ENCODE measurements at regions not wholly inside any gene's neighbourhood (a gene's known extent, or its start where the extent isn't known, plus 50 kb on each side); places are given as distances from the start of the nearest gene placed in this dataset.
"Not testable (repeated sequence)": the region's sequence is repeated elsewhere in the genome, so short reads cannot be mapped to it uniquely, and the experiment has no call there.

DNA sequence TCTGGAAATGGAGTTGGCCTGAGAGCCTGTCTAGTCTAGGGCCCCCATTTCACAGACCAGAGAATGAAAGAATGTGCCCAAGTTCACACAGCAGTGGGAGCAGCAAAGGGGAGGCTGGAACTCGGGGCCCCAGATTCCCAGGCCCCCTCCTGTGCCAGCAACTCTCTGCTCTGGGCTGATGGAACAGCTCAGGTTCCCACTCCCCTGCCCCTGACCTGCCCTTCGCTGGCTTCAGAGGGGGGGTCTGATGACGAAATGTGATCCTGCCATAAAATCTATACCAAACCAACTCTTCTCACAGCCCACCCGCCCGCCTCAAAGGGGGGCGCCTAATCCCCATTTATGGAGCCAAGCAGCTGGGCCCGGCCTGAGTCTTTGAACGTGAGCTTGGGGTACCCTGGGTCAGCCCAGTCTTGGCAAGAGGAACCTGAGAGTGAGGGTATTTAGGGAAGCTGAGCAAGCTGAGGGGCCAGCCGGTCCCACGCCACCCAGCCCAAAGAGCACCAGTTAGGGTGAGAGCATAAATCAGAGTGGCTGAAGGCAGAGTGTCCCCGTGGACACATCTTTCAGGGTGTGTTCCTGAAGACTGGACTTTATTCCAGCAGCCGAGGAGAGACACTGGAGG is 65.0 kb downstream of the FOXD2 start:
- Mint-ChIP-seq H3K27me3 (ENCODE audit: low read depth in 2 of 2) (peaks cover 50 to 72% of the 10 kb centered on the region in 2 donors), H3K9me3 (no peaks in the 10 kb centered on the region), H3K4me3 (no peak overlapping the region), H3K36me3 (no peaks in the 10 kb centered on the region), H3K27ac (no peak overlapping the region), H3K4me1 (peaks cover 0 to 7% of the 10 kb centered on the region in 2 donors)
- ATAC-seq, result no peak
- WGBS (ENCODE audit: insufficient coverage), result 78% methylated on average over 12 of the region's 12 CpGs
- Histone ChIP-seq H3K36me3 (ENCODE audit: control insufficient read depth, insufficient read depth, low read length) (no peaks in the 10 kb centered on the region), H3K9me3 (ENCODE audit: control insufficient read depth, insufficient read depth, low read length) (no peaks in the 10 kb centered on the region), H3K27me3 (ENCODE audit: control insufficient read depth, insufficient read depth, low read length) (peaks cover 24% of the 10 kb centered on the region), H3K4me3 (ENCODE audit: low read length) (no peak overlapping the region), H3K27ac (ENCODE audit: low read length) (no peak overlapping the region), H3K4me1 (ENCODE audit: control insufficient read depth, insufficient read depth, low read length) (peaks cover 4% of the 10 kb centered on the region)
- intact Hi-C loops (cut with micrococcal nuclease), result no loop called here
- DNase-seq, result no peak
- TF ChIP-seq, protein P1, sequence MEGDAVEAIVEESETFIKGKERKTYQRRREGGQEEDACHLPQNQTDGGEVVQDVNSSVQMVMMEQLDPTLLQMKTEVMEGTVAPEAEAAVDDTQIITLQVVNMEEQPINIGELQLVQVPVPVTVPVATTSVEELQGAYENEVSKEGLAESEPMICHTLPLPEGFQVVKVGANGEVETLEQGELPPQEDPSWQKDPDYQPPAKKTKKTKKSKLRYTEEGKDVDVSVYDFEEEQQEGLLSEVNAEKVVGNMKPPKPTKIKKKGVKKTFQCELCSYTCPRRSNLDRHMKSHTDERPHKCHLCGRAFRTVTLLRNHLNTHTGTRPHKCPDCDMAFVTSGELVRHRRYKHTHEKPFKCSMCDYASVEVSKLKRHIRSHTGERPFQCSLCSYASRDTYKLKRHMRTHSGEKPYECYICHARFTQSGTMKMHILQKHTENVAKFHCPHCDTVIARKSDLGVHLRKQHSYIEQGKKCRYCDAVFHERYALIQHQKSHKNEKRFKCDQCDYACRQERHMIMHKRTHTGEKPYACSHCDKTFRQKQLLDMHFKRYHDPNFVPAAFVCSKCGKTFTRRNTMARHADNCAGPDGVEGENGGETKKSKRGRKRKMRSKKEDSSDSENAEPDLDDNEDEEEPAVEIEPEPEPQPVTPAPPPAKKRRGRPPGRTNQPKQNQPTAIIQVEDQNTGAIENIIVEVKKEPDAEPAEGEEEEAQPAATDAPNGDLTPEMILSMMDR (IDR thresholded peaks at IDR 0.05), result no peak

DNA sequence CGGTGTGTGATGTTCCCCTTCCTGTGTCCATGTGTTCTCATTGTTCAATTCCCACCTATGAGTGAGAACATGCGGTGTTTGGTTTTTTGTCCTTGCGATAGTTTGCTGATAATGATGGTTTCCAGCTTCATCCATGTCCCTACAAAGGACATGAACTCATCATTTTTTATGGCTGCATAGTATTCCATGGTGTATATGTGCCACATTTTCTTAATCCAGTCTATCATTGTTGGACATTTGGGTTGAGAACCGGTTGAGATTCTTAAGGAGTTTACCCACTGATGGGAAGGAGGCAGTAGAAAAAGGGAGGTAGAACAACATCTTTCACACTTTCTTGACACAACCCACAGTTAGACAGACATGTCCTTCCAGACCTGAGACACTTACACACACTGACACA is 67.0 kb downstream of the FOXD2 start:
- H3K9me3 Mint-ChIP-seq; intact Hi-C loops (cut with micrococcal nuclease); H3K36me3 ChIP-seq (ENCODE audit: control insufficient read depth, insufficient read depth, low read length); ATAC-seq; DNase-seq; H3K9me3 ChIP-seq (ENCODE audit: control insufficient read depth, insufficient read depth, low read length); H3K4me3 Mint-ChIP-seq; H3K4me3 ChIP-seq (ENCODE audit: low read length); H3K36me3 Mint-ChIP-seq; H3K27ac Mint-ChIP-seq; H3K27ac ChIP-seq (ENCODE audit: low read length): not testable (repeated sequence)
- no CpG with 5 or more reads among the region's 4 CpGs for WGBS (ENCODE audit: insufficient coverage)
- Mint-ChIP-seq H3K27me3 (ENCODE audit: low read depth in 2 of 2) (peaks cover 48 to 61% of the 10 kb centered on the region in 2 donors), H3K4me1 (peaks cover 4 to 10% of the 10 kb centered on the region in 2 donors)
- Histone ChIP-seq H3K27me3 (ENCODE audit: control insufficient read depth, insufficient read depth, low read length) (peaks cover 34% of the 10 kb centered on the region), H3K4me1 (ENCODE audit: control insufficient read depth, insufficient read depth, low read length) (peaks cover 15% of the 10 kb centered on the region)

GRCh38 chr1:47505267-47505666 is 67.4 kb downstream of the FOXD2 start:
- H3K4me3 ChIP-seq (ENCODE audit: low read length), result no peak overlapping the region
- ATAC-seq, result no peak
- H3K9me3 Mint-ChIP-seq, result no peaks in the 10 kb centered on the region
- peaks cover 15% of the 10 kb centered on the region for H3K4me1 ChIP-seq (ENCODE audit: control insufficient read depth, insufficient read depth, low read length)
- WGBS (ENCODE audit: insufficient coverage), result 71% methylated on average over 2 of the region's 2 CpGs
- no peak overlapping the region for H3K4me3 Mint-ChIP-seq
- no peaks in the 10 kb centered on the region for H3K36me3 ChIP-seq (ENCODE audit: control insufficient read depth, insufficient read depth, low read length)
- H3K27me3 ChIP-seq (ENCODE audit: control insufficient read depth, insufficient read depth, low read length), result peaks cover 35% of the 10 kb centered on the region
- H3K27ac ChIP-seq (ENCODE audit: low read length), result no peak overlapping the region
- H3K36me3 Mint-ChIP-seq, result no peaks in the 10 kb centered on the region
- intact Hi-C loops (cut with micrococcal nuclease), result no loop called here
- peaks cover 50 to 58% of the 10 kb centered on the region in 2 donors for H3K27me3 Mint-ChIP-seq (ENCODE audit: low read depth in 2 of 2)
- H3K4me1 Mint-ChIP-seq, result peaks cover 4 to 10% of the 10 kb centered on the region in 2 donors
- H3K27ac Mint-ChIP-seq, result no peak overlapping the region
- DNase-seq, result no peak
- TF ChIP-seq, protein P1 (IDR thresholded peaks at IDR 0.05), result no peak
- H3K9me3 ChIP-seq (ENCODE audit: control insufficient read depth, insufficient read depth, low read length), result no peaks in the 10 kb centered on the region

DNA sequence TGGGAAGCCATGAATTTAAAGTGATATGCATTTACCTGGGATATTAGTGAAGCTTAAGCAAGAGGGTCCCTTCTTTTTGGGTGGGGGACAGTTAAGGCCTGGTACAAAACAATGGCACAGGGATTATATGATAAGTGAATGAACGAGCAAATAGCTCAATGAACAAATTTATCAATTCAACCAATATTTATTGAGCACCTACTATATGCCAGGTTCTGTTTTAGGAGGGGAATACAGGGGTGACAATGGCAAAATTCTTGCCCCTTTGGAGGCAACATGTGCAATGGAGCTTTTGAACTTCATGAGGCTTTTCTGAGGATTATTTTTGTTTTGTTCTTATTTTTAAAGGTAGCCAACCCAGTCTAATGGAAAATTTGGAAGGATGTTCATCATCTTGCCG is 68.2 kb downstream of the FOXD2 start:
- no peaks in the 10 kb centered on the region for H3K36me3 ChIP-seq (ENCODE audit: control insufficient read depth, insufficient read depth, low read length)
- peaks cover 43 to 51% of the 10 kb centered on the region in 2 donors for H3K27me3 Mint-ChIP-seq (ENCODE audit: low read depth in 2 of 2)
- no peak overlapping the region for H3K4me3 Mint-ChIP-seq
- no peaks in the 10 kb centered on the region for H3K9me3 ChIP-seq (ENCODE audit: control insufficient read depth, insufficient read depth, low read length)
- H3K27me3 ChIP-seq (ENCODE audit: control insufficient read depth, insufficient read depth, low read length), result peaks cover 32% of the 10 kb centered on the region
- 90% methylated on average over 1 of the region's 2 CpGs for WGBS (ENCODE audit: insufficient coverage)
- TF ChIP-seq, protein P1 (IDR thresholded peaks at IDR 0.05), result no peak
- H3K36me3 Mint-ChIP-seq, result no peaks in the 10 kb centered on the region
- H3K27ac ChIP-seq (ENCODE audit: low read length), result no peak overlapping the region
- H3K4me3 ChIP-seq (ENCODE audit: low read length), result no peak overlapping the region
- H3K27ac Mint-ChIP-seq, result no peak overlapping the region
- intact Hi-C loops (cut with micrococcal nuclease), result no loop called here
- peaks cover 4 to 10% of the 10 kb centered on the region in 2 donors for H3K4me1 Mint-ChIP-seq
- DNase-seq (no peak), ATAC-seq (no peak)
- H3K4me1 ChIP-seq (ENCODE audit: control insufficient read depth, insufficient read depth, low read length), result peaks cover 15% of the 10 kb centered on the region
- H3K9me3 Mint-ChIP-seq, result no peaks in the 10 kb centered on the region
